HG03175 (cell line): ENCODE measurements at regions not wholly inside any gene's neighbourhood (a gene's known extent, or its start where the extent isn't known, plus 50 kb on each side); places are given as distances from the start of the nearest gene placed in this dataset.

Experiments
- ATAC-seq: cut with Tn5 transposase; IDR thresholded peaks from one replicate; pipeline ENCODE4 v1.9.1; 2021; ENCODE audit warnings: mild to moderate bottlenecking, moderate library complexity; ENCODE audit not compliant: unreplicated experiment

DNA sequence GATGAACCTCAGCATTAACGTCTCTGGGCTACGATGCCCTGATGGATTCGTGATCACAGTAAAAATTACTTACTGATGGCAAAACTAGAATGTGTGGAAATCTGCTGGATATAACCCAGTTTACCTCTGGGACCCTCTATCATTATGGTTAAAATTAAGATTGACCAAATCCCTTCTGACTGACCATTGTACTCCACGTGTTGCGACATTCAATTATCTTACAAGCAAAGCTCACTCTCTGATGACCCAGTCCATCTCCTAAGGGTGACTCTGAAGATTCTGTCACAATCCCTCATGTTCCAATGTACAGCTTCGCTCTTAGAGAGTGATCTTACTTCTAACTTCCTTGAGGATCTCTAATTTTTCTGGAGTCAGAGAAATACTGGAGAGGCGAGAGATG is 288.5 kb upstream of the RUNX1 start:
- ATAC-seq: no peak

DNA sequence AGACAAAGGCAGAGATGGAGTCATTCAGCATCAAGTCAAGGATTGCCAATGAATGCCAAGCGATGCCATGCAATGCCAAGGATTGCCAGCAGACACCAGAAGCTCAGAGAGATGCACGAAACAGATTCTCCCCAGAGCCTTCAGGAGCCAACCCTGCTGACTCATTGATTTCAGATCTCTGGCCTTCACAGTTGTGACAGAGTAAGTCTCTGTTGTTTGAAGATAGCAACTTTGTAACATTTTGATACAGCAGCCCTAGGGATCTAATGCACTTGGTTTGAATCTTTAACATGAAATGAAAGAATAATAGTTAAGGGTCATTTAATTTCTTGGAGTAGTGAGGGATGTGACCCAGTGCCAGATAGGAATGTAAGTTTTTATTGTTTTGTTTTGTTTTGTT is 287.4 kb upstream of the RUNX1 start:
- no peak for ATAC-seq

DNA sequence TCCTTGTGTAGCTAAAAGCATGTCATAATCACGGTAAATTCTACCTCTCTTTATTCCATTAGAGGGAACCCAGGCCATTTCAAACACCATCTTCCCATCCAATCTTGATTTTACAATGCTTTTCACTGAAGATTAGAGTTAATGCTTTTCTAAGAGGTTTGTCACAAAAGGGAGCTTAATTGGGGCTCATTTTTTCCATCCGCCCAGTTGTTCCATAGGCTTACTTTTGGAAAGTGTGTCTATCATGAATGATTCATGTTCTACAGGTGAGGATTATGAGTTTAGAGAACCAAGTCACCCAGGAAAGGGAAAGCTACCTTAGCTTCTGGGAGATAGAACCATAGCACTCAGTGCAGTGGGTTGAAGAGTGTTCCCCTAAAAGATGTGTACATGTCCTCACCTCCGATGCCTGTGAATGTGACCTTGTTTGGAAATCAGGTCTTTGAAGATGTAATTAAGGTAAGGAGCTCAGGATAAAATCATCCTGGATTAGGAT is 286.9 kb upstream of the RUNX1 start:
- ATAC-seq: no peak

DNA sequence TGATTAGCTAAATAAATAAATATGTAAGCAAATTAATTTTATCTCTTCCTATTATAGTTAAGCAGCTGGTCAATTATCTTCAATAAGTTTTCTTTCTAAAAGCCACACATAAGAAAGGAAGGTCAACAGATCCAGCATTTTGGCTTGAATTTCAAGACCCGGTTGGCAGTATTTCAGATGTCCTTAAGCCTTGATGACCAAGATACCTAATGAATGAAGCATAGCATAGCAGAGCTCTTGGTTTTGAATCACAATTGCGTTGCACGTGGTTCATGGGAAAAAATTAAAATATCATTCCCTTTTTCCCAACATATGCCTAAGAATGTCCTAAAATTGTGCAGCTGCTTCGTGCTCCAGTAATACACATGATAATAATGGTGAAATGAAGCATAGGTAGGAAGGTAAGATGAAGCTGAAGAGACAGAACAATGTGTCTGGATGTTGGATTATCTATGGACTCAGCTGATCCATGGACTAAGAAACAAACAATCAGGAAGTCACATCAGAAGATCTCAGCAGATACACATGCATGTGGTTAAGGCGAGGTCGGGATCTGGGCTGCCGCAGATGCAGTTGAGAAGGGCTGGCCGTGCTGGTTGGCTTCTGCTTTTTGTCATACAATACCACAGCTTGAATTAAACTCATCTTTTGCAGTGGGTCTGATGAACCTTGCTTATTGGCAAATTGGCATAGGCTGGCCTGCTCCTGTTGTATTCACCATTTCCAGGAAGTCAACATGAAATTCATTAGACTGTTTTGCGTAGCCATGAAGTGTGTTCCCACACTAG is 284.9 kb upstream of the RUNX1 start:
- no peak for ATAC-seq

DNA sequence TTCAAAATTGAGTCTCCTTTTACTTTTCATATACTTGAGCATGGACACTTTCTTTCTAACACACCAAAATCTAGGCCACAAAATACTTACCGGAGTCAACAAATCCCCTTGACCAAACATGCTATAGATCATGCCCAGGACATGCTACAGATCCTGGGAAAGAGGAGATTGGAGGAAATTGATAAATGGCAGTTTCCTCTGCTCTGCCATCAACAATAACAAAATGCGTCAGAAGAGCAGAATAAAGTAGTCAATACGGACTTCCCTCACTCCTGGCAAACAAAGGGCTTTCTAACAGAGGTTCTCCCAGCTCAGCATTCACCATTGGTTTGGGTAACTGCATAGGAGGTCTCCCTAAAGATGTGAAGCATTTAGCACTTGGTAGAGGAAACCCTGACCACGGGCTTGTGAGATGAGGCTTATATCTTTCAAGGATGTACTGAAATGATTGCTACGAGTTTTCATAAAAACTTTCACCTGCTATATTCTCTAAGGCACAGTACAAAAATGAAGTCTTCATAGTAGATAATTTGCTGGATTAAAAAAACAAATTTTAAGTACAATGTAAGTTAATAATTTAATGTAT is 283.8 kb upstream of the RUNX1 start:
- no peak for ATAC-seq

DNA sequence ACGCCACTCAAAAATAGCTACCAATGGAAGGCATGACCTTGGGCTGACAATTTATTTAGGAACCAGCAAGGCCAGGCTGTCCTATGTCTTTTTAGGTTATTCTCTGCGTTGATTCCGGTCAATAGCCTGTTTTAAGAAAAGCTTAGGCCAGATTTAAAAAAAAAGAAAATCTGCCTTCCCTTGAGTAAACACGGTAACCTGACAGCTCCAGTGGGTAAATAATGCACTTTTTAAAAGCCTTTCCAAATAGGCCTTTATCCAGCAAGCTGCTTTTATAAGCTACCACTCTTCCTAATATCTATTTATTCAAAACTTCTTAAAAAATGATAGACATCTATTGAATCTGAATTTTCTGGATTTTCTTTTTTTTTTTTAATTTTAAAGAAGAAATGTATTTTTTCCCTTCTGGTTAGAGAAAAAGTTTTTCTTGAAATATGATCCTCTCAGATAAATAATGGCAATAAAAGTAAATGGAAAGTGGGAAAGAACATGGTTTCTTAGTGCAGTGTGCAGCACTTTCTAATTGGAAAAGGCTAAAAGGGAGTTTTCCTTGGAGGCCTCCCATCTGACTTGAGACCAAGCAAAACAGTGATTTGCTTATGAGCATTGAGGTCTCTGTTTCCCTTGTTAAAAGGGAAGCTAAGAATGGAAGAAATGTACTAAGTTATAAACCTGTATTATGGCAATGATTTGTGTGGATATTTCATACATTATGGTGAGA is 281.0 kb upstream of the RUNX1 start:
- no peak for ATAC-seq

DNA sequence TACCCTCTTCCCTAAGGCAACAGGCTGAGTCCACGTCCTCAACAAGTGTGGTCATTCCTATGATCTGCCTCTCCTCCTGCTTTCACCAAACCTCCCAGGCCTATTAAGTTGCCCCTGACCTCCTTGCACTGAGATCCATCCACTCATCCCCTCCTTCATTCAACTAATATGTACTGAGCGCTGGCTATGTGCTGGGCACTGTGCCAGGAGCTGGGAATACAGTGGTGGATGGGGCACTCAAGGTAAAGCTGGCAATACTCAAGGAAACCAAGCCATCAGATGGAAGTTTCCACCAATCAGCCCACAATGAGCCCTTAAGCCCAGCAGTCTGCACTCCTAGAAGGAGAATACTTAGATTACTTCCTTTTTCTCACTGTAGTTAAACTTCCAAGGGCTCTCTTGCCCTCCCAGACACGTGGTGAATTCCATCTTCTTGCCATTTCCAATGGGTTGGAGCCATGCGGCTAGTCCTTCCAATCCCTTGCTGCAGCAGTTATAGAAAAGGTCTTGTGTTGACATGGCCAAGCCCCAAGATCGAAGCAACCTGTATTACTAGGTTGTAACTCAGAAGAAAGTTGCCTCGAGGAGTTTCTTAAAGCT is 279.9 kb upstream of the RUNX1 start:
- ATAC-seq: no peak

DNA sequence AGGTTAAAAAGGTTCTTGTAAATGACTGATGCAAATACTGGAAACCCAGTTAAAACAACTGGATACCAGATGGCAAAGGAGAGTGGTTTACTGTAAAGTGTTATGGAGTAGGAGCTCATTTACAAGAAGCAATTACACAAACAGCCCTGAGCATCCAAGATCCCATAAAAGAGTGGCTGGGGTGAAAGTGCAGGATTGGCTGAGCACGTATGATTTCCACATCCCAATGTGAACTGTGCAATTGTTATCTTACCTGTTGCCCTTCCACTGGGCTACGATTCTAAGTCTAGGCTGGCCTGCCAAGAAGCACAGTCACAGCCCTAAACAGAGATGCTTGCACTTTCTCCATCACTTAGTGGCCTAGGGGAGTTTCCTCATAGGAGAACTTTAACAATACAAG is 277.6 kb upstream of the RUNX1 start:
- no peak for ATAC-seq

DNA sequence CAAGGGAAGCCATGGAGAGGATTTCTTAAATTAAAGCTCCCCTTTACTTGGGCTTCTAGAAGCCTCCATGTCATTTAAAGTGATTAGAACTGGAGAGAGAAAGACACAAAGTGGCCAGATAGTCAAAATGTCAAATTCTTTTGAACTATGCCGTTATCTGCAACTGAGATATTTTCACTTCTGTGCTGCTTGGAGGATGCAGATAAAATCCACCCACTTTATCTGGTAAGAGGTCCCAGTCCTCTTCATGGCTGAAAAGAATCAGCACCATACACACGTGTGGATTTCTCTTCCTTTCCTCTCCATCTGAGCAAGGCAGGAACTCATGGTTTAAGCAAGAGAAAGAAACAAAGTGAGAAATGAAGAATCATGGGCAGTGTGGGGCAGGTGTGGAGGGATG is 276.9 kb upstream of the RUNX1 start:
- no peak for ATAC-seq

DNA sequence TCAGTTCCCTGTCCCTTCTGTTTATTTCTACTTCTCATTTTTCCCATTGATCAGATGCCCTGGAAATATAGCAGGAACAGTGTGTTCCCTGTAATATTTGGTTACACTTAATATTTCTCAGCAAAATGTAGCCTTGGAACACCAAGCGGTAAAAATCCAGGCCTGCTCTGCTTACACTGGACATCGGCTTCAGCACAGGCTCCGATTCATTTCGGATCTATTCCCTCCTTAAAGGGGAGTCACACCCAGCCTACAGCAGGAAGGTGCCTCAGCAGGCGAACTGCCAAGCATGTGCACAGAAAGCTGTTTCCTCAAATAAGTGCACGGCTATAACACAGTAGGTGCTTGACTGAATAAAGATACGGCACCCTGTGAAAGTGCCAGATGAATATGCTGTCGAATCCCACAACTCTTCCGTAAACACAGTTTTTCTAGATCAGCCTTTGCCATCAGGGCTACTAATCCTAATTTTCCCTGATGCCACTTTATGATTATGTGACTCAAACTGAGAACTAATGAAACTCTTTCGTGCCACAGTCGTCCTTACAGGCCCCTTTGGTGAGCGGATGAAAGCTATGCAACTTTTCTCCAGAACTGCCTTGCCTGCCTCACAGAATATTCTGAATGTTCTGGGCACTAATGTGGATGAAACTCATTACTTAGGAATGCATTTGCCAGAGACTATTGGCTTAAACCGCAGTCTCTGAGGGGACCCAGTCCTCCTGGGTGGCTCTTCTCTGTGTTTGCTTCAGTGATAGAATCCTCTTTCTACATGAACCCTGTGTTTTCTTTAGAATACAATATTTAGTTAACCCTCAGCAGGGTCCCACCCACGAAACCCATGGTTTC is 275.5 kb upstream of the RUNX1 start:
- ATAC-seq: no peak

DNA sequence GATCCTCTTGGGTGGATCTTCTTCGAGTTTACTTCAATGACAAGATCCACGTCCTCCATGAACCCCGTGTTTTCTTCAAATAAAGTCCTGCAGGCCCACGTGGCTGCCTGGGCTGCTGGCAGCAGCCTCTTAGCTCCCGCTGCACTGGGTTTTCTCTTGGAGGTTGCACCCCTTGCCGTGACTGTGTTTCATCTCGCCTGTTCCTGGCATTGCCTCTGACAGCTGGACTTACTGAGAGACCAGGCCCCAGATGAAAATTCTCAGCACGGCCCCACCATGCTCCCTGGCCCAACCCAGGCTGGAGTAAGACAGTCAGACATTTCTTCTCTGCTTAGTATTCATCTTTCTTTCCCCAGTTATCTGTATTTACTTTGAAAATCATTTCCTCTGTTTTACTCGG is 274.8 kb upstream of the RUNX1 start:
- no peak for ATAC-seq

DNA sequence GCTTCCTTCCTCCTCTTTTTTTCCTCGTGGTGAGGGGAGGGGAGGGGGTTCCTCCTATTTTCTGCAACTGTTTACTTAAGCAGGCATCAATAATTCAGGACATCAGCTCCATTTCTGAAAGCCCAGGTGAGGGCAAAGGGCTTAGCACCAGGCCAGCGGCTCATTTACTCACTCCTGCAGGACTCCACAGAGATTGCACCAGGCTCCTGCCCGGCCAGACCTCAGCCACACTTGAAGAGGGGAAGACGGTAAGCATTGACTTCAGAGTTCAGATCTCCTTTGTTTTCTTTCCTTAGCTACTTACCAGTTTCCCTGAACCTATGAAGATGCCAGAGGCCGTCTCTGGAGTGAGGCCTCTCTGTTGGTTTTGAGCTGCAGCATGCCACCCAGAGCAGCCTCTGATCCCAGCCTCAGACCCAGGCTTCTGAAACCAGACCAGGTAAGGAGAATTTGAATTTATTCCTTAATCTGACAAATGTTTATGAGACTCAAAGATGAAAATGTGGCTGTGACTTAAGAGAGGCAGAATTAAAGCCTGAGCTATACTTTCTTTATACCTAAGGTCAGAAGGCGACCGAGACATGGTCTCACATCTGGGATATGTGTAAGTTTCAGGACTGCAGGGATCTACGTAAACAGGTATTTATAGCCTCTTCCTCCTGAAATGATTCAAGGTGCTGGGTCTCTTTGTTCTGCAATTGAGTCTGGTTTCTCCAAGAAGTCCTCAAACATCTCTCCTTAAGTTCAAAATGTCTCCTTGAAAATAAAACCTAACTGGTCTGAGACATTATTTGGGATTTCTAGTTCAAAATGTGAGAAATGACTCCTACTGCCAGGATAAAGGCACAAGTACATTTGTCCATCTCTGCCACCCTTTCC is 272.5 kb upstream of the RUNX1 start:
- no peak for ATAC-seq

DNA sequence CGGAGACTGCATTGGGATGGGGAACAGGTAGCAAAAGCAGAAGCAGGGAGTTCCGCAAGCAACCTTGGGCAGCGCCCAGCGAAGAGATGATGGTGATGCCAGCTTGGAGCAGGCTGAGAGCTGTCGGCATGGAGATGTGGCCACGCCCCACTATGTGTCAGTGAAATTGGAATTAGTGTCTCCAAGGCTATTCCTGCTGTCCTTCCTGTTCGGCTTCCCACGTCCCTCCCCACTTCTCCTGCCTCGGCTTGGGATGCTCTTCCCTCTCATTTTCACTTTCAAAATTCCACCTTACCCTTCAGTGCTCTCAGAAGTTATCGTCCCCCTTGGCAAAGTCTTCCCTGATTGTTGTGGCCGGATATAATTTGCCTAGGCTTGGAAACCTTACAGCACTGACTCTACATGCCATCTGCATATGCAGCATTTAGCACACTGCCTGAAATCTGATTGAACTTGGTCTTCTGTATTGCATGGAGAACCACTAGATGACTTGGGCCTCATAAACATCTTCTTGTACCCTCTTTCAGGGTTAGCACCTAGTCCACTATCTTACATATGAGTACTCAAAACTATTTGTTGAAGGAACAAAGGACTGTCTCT is 270.7 kb upstream of the RUNX1 start:
- ATAC-seq: no peak

DNA sequence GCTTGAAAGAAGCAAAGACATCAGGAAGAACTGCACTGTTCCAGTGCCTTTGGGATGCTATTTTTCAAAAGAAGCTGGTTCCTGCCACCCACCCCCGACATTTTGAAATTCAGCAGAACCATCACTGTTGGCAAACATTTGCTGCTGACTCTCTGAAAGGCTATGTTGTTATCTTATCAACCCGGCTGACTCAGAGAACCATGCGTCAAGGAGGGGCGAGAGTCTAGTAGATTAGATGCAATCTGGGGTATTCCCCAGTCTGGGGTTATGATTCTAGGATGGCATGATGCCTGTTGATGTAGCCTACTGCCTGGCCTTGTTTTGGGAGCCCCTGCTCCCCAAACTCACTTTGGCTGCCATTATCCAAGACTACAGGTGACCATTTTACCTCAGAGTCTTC is 267.8 kb upstream of the RUNX1 start:
- no peak for ATAC-seq

DNA sequence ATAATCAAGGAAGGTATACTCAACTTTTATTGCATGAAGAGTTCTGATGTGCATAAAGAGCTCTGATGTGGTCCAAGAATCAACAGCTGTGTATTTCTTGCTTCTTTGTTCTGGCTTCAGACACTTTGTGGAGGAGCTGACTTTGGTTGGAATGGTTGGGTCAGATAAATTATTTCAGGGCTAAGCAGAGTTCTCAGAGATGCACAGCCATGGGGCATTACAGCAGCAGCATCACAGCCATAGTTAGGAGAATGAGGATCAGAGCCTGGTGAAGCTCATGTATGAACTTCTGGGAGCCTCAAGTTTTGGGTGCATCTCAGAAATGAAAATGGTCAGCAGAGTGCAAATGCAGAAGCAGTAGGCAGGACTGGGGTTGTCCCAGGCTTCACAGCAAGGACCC is 267.4 kb upstream of the RUNX1 start:
- no peak for ATAC-seq

DNA sequence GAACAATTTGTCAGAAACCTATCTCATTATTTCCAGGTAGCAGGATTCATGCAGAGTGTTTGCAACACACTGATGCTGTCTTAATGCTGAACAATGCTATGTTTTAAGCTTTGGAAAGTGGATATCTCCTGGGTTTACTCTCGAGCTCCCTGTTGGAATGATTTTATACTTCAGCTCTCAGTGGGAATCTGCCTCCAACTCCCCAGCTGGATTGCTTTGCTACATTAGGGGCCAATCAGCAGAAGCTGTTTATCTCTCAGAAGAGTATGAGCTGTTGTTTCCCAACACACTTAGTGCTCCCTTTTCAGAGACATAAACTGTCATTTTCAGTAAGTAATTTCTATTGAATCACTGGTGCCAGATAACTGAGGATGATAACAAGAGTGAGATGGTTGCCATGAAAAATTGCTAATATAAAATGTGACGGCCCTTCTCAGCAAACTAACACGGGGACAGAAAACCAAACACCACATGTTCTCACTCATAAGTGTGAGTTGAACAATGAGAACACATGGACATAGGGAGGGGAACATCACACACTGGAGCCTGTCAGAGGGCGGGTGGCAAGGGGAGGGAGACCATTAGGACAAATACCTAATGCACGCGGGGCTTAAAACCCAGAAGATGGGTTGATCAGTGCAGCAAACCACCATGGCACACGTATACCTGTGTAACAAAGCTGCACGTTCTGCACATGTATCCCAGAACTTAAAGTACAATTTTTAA is 265.9 kb upstream of the RUNX1 start:
- ATAC-seq: no peak

DNA sequence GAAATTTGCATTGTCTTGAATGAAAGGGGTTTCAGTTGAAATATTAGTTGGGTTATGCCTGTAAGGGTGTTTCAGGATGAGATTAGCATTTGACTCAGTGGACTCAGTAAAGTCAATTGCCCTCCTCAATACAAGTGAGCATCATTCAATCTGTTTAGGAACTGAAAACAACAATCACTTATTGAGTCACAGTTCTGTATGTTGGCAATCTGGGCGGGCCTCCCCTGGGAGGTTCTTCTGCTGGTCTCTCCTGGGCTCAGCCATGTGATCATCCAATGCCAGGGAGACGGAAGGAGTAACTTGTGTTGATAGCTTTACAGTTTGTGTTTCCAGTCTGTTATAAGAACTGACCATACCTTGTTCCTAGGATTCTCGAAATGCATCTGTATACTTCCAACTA is 262.9 kb upstream of the RUNX1 start:
- ATAC-seq: no peak

DNA sequence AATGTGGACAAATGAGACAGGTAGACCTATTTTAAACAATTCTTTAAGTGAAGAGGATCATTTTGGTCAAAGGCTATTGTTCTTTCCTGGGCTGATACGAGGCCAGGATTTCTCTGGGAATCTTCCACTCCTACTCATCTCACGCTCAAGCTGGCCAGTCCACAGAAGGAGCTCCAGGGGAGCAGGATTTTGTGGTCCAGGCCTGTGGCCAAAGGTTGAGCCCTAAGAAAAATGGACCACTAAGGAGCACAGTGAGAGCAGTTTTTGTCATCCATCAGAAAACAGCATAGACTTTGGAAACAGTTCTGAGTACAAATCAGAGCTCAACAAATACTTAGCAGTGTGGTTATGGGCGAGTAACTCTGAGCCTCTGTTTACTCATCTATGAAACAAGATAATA is 260.2 kb upstream of the RUNX1 start:
- no peak for ATAC-seq

DNA sequence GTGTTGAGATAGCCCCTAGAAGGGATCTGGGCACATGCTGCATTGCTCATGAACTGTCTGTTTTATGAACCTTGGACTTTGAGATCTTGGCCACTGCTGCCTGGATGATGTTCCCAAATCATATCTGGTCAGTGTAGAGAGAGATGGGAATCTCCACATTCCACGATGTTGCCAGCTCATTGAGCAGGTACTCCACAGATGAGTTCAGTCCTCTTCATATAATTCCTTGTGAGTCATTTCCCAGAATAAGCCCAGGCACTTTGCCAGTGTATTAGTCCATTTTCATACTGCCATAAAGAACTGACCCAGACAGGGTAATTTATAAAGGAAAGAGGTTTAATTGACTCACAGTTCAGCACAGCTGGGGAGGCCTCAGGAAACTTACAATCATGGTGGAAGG is 254.0 kb upstream of the RUNX1 start:
- no peak for ATAC-seq
